Forelimb muscle (tissue), 1 donor: ENCODE measurements at regions not wholly inside any gene's neighbourhood (a gene's known extent, or its start where the extent isn't known, plus 50 kb on each side); places are given as distances from the start of the nearest gene placed in this dataset.

ENCODE experiments used
- DNase-seq: peaks from one replicate; pipeline ENCODE4 v3.0.0-alpha.2; 2013; ENCODE audit warnings: low read depth

DNA sequence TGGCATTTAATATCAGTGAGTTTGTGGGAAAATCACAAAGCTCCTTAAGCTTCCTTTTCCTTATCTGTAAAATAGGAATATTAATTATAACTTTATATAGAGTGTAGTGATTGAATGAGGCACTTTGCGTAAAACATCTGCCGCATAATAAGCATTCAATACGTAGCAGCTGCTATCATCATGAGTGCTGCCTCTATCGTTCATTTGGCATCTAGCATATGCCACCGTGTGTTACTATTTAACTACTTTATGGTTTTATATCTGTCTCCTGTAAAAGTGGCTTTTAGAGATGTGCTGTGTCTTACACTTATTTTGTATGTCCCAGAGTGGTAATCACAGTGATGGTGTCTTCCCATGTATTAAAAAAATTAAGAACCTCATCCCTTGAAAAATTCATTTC, 729.6 kb downstream of the SORCS3 start:
- no peak for DNase-seq

DNA sequence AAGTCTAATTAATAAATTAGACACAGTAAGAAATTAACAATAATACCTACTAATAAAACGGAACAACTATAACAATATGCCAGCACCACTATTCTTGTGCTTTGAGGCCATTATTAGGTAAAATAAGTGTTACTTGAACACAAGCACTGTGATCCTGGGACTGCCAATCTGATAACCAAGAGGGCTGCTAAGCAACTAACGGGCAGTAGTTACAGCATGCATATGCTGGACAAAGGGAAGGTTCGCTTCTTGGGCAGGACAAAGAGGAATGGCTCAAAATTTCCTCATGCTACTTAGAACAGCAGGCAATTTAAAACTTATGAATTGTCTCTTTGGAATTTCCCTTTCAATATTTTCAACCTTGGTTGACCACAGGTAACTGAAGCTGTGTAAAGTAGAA, 718.6 kb downstream of the SORCS3 start:
- no peak for DNase-seq

DNA sequence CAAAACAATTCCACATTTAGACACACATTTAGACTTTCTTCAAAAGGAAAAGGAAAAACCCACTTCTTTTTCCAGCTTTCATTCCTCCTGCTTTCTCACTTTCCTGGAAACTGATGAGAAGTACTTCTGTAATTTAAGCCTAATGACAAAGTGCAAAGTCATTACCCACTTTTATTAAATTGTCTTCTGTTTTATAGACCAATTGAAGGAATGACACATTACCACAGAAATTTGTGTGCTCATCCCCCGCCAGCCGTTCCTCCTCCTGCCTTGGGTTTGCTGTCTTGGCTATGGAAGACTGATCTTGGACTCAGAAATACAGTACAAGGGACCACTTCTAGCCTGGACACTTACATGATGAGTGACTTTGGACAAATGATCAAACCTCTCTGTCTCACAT, 717.8 kb downstream of the SORCS3 start:
- no peak for DNase-seq

DNA sequence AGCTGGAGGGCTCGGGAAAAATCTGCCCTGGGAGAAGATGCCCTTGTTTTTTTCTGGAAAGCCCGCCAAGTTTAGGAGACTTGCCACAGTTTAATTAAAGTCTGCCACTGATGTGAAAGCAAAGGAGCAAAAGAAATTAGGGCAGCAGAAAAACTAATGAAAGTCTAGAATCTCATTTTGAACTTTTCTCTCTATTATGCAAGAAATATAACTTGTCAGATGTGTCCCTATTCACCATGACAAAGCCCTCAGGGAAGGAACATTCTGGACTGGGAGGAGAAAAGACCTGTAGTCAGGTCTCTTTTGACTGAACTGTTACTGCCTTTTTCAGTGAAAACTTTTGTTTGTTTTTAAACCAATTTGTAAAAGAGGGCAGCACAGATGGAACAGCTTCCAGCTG, 715.5 kb downstream of the SORCS3 start:
- DNase-seq, result no peak

DNA sequence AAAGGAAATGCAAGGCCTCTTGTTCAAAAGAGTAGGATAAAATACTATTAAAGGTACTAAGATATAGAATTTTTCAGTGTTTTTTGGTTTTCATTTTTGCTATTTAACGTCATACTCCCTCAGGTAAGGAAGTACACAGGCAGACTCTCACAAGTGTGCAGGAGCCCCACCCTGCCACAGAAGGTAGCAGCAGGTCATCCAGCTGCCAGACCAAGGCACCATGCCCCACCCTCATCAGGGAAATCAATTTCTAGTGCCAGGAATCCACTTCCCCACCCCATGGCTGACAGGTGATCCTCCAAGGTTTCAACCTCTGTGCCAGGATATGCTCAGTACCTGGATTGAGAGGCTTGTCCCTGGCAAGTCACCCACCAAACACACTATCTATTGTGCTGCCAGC, 712.9 kb downstream of the SORCS3 start:
- DNase-seq, result no peak

DNA sequence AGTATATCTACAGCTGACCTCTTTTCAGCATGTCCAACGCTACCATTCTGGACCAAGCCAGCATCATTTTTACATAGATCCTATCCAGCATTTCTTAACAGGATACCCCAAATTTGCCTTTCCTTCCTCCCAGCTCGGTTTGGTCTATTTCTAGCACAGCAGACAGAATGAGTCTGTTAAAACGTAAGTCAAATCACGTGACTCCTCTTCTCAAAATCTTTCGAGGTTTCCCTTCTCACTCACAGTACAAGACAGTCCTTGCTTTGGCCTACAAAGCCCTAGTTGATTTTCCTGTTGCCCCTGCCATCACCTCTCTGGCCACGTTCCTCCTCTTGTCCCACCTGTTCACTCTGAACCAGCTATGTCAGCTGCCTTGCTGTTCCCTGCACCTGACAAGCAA, 711.7 kb downstream of the SORCS3 start:
- no peak for DNase-seq

DNA sequence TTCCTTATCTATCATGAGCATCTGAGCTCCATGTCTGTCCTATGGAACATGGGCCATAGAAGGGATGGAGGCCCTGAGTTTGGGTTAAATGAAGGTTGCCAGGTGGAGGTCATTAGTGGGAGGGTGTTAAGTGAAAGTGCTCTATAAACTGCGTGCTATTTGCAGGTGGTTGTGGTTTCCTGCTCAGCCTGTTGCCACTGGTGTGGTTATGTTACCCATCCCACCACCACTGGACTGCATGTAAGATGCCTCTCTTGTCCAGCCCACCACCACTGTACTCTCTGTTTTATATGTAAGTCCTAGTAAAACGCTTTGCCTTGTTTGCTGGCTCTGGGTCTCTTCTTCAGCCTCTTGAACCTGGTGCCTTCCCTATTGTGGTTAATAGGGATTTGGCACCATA, 711.2 kb downstream of the SORCS3 start:
- no peak for DNase-seq

DNA sequence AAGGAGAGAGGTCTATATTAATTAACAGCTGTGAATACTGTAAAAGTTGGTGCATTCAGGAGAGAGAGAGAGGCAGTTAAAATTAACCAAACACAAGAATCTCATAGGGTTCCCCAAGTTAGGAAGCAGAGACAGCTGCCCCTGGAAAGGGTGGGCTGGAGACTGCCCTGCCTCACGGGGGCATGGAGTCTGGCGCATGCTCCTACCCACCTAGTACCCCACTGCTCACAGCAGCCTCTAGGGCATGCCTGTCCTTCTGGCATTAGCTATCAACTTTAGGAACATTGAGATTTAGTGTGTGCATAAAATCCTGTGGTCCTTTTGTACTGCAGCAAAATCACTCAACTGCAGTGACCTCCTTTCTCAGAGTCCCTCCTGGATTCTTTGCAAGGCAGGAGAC, 710.1 kb downstream of the SORCS3 start:
- no peak for DNase-seq

DNA sequence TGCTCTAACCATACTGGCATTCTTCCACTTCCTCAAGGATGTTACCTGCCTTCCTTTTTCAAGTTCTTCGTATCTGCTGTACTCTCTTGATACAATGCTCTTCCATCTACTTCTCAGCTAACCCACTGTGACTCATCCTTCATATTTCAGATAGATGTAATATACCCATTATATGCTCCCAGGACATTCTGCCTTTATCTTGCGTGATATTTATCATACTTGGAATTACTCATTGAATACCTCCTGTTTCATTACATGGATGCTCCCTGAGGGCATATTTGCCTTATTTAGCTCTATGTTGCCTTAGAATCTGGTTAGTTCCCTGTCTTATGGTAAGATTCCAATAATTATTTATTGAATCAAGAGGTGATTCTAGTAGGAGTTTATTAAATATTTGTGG, 706.4 kb downstream of the SORCS3 start:
- no peak for DNase-seq

DNA sequence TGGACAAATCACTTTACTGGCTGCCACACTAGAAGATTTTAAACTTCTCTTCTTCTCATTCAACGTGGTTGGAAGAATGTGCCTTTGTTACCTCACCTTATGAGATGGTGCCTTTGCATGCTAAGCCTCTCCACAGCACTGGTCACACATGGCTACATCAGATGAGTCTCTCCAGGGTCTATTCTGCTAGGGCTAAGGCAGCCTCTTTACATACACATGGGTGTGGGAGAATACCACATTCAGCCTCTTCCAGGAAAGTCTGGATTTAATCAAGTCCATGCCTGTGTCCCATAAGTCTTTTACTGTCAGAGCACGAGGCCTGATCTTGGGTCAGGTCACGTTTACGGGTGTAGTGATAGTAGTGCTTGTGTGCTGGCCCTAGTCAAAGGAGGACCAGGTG, 701.5 kb downstream of the SORCS3 start:
- no peak for DNase-seq

DNA sequence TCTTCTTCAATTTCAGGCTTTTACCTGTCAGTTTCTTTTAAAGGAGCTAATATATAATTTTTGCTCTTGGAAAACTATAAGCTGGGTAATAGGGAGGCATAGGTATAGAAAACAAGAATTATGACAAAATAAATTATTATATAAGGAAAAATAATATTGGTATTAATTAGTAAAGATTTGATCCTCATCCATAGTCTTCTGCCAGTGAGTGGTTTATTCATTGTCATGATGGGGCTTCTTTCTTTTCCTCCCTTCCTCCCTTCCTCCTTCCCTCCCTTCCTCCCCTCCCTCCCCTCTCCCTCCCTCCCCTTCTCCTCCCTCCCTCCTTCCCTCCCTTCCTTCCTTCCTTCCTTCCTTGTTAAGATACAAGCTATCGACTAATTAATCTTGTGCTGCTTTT, 698.6 kb downstream of the SORCS3 start:
- DNase-seq, result no peak

DNA sequence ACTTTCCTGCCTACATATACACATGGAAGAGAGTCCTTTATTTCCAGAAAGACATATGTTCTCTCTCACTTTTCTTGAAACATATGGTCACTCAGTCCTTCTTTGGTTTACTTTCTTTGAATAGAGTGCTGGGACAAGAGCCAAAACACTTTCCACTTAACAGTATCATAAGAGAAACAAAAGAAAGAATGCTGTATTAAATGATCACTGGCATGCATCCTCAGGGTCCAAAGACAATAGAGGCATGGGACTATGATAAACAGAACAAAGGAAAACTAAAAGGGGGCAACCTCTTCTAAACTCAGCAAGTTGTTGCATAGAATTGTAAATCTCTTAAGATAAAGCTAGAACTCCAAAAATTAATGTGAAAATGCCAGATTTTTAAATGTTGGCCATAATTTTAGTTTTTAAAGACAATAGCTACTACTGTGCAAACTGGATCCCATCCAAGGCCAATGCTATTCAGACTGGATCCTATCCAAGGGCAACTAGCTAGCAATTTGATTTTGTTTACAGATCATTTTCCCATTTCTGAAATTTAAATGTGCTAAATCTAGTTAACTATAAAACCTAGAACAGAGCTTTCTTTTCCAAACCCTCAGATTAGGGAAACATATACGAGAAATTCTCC, 687.5 kb downstream of the SORCS3 start:
- DNase-seq, result no peak
